ENCODE measurements at regions not wholly inside any gene's neighbourhood (a gene's known extent, or its start where the extent isn't known, plus 50 kb on each side); places are given as distances from the start of the nearest gene placed in this dataset.

DNA sequence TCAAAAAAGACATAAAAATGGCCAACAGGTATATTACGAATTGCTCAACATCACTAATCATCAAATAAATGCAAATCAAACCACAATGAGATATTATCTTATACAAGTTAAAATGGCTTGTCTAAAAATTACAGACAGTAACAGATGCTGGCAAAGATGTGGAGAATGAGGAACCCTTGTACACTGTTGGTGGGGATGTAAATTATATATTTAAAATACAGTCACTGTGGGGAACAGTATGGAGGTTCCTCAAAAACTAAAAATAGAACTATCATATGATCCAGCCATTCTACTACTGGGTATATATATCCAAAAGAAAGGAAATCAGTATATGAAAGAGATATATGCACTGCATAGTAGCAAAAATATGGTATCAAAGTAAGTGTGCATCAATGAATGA lies 1037.2 kb upstream of the B3GALT2 start:
- POLR2A ChIA-PET = interaction anchor here (0.7 to 1.9 kb wide), 2 partner anchors 26 to 30 kb away, joined by 3 to 4 read pairs; no protein-coding TSS in a partner anchor

DNA sequence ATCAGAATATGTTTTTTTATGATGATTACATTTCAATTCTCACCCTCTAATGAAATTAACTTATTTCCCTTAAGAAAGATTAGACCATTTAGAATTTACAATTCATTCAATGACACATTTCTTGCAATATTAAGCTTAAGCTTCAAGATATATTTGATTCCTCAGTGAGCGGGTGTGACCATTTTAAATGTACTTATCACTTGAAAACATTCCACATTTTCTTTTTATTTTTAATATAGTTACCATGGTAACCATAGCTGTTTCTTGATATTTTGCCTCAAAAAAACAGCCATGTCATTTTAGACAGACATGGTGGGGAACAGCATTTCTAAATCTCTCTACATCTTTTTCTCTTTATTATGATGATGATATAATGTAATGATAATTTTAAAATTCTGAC lies 1029.0 kb upstream of the B3GALT2 start:
- peaks cover 20% of the 10 kb centered on the region; the same call in 1 of the 2 replicates for H3K79me2 ChIP-seq (ENCODE audit: insufficient read depth, low read depth, low read length)
- no peak for TF ChIP-seq EZH2phosphoT487 (IDR thresholded peaks at IDR 0.05; ENCODE audit: borderline replicate concordance, low read depth, low read length)
- TF ChIP-seq, protein P1, sequence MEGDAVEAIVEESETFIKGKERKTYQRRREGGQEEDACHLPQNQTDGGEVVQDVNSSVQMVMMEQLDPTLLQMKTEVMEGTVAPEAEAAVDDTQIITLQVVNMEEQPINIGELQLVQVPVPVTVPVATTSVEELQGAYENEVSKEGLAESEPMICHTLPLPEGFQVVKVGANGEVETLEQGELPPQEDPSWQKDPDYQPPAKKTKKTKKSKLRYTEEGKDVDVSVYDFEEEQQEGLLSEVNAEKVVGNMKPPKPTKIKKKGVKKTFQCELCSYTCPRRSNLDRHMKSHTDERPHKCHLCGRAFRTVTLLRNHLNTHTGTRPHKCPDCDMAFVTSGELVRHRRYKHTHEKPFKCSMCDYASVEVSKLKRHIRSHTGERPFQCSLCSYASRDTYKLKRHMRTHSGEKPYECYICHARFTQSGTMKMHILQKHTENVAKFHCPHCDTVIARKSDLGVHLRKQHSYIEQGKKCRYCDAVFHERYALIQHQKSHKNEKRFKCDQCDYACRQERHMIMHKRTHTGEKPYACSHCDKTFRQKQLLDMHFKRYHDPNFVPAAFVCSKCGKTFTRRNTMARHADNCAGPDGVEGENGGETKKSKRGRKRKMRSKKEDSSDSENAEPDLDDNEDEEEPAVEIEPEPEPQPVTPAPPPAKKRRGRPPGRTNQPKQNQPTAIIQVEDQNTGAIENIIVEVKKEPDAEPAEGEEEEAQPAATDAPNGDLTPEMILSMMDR (conservative IDR thresholded peaks at IDR 0.05; ENCODE audit: low read length) = no peak
- no peak overlapping the region for H2AFZ ChIP-seq (ENCODE audit: low read length)
- H3K4me2 ChIP-seq (ENCODE audit: low read length) = no peak overlapping the region
- BruUV-seq (replicated peaks) = no TSS peak
- H4K20me1 ChIP-seq (ENCODE audit: insufficient read depth, low read length) = no peaks in the 10 kb centered on the region
- peaks cover 29% of the 10 kb centered on the region; the same call in 1 of the 2 replicates for H3K9me3 ChIP-seq (ENCODE audit: low read length)
- POLR2A ChIA-PET = interaction anchor here (0.6 to 3.3 kb wide), 5 partner anchors 11 to 772 kb away, joined by 3 to 42 read pairs (median 4); no protein-coding TSS in a partner anchor
- no peaks in the 10 kb centered on the region for H3K9me2 ChIP-seq (ENCODE audit: insufficient read depth, low read length)
- H3K36me3 ChIP-seq (ENCODE audit: insufficient read depth, low read length) = peaks cover 64% of the 10 kb centered on the region
- H3K4me3 ChIP-seq (ENCODE audit: low read depth, low read length, poor library complexity, severe bottlenecking) = no peak overlapping the region
- no peak overlapping the region for H3K27ac ChIP-seq (ENCODE audit: low read depth, low read length, poor library complexity, severe bottlenecking)
- DNase-seq (ENCODE audit: low spot score) = no peak
- no peaks in the 10 kb centered on the region for H3K4me1 ChIP-seq (ENCODE audit: insufficient read depth, low read length, poor library complexity, severe bottlenecking)
- intact Hi-C loops (cut with micrococcal nuclease; ENCODE audit: unreplicated experiment) = no loop called here
- CTCF ChIA-PET (ENCODE audit: unreplicated experiment) = no interaction called here

More for the DNA sequence above, 1037.2 kb upstream of the B3GALT2 start:
- CTCF ChIA-PET (ENCODE audit: unreplicated experiment) = no interaction called here
- Histone ChIP-seq H3K4me1 (ENCODE audit: insufficient read depth, low read length, poor library complexity, severe bottlenecking) (peaks cover 46% of the 10 kb centered on the region), H3K9me2 (ENCODE audit: insufficient read depth, low read length) (no peaks in the 10 kb centered on the region), H3K36me3 (ENCODE audit: insufficient read depth, low read length) (peaks cover 67% of the 10 kb centered on the region), H3K79me2 (ENCODE audit: insufficient read depth, low read depth, low read length) (peaks cover 82% of the 10 kb centered on the region; the same call in 1 of the 2 replicates), H3K4me3 (ENCODE audit: low read depth, low read length, poor library complexity, severe bottlenecking) (no peak overlapping the region), H3K9me3 (ENCODE audit: low read length) (peaks cover 53% of the 10 kb centered on the region), H3K27ac (ENCODE audit: low read depth, low read length, poor library complexity, severe bottlenecking) (no peak overlapping the region), H3K4me2 (ENCODE audit: low read length) (no peak overlapping the region), H4K20me1 (ENCODE audit: insufficient read depth, low read length) (no peaks in the 10 kb centered on the region), H2AFZ (ENCODE audit: low read length) (no peak overlapping the region)
- TF ChIP-seq, protein P1 (conservative IDR thresholded peaks at IDR 0.05; ENCODE audit: low read length) = no peak
- TF ChIP-seq EZH2phosphoT487 (IDR thresholded peaks at IDR 0.05; ENCODE audit: borderline replicate concordance, low read depth, low read length) = no peak
- no TSS peak for BruUV-seq (replicated peaks)
- DNase-seq (ENCODE audit: low spot score) = no peak
- intact Hi-C loops (cut with micrococcal nuclease; ENCODE audit: unreplicated experiment) = loop anchor here (5.0 to 10.0 kb wide), 2 partner anchors 1166 to 1589 kb away; partner anchors contain the start of genes RGS13, RO60 and UCHL5

GRCh38 chr1:194214735-194215134 lies 1028.3 kb upstream of the B3GALT2 start:
- CTCF ChIA-PET (ENCODE audit: unreplicated experiment) = no interaction called here
- Histone ChIP-seq H3K9me3 (ENCODE audit: low read length) (peaks cover 29% of the 10 kb centered on the region; the same call in 1 of the 2 replicates), H3K79me2 (ENCODE audit: insufficient read depth, low read depth, low read length) (peaks cover 18% of the 10 kb centered on the region; the same call in 1 of the 2 replicates), H3K9me2 (ENCODE audit: insufficient read depth, low read length) (no peaks in the 10 kb centered on the region), H2AFZ (ENCODE audit: low read length) (no peak overlapping the region), H4K20me1 (ENCODE audit: insufficient read depth, low read length) (no peaks in the 10 kb centered on the region), H3K4me2 (ENCODE audit: low read length) (no peak overlapping the region), H3K27ac (ENCODE audit: low read depth, low read length, poor library complexity, severe bottlenecking) (no peak overlapping the region), H3K36me3 (ENCODE audit: insufficient read depth, low read length) (peaks cover 62% of the 10 kb centered on the region), H3K4me1 (ENCODE audit: insufficient read depth, low read length, poor library complexity, severe bottlenecking) (no peaks in the 10 kb centered on the region), H3K4me3 (ENCODE audit: low read depth, low read length, poor library complexity, severe bottlenecking) (no peak overlapping the region)
- DNase-seq (ENCODE audit: low spot score) = no peak
- POLR2A ChIA-PET = interaction anchor here (1.1 to 3.3 kb wide), 2 partner anchors 12 to 65 kb away, joined by 4 to 42 read pairs; no protein-coding TSS in a partner anchor
- TF ChIP-seq EZH2phosphoT487 (IDR thresholded peaks at IDR 0.05; ENCODE audit: borderline replicate concordance, low read depth, low read length) = no peak
- TF ChIP-seq, protein P1 (conservative IDR thresholded peaks at IDR 0.05; ENCODE audit: low read length) = no peak
- no TSS peak for BruUV-seq (replicated peaks)
- intact Hi-C loops (cut with micrococcal nuclease; ENCODE audit: unreplicated experiment) = no loop called here
